ENCODE measurements at regions not wholly inside any gene's neighbourhood (a gene's known extent, or its start where the extent isn't known, plus 50 kb on each side); places are given as distances from the start of the nearest gene placed in this dataset.

GRCh38 chr11:123246749-123247495 lies 51.9 kb upstream of the CLMP start:
- no peaks in the 10 kb centered on the region for H3K9me3 Mint-ChIP-seq
- H3K4me3 Mint-ChIP-seq, result no peak overlapping the region
- H3K27me3 Mint-ChIP-seq (ENCODE audit: low read depth), result peaks cover 23% of the 10 kb centered on the region
- no peaks in the 10 kb centered on the region for H3K36me3 Mint-ChIP-seq (ENCODE audit: low read depth)
- H3K4me1 Mint-ChIP-seq, result peaks cover 32% of the 10 kb centered on the region
- H3K27ac Mint-ChIP-seq, result no peak overlapping the region
- peak; percentile 97 to 99 (median 98) for TF ChIP-seq CTCF (IDR thresholded peaks at IDR 0.05; ENCODE audit: unreplicated experiment in 3 of 3)

- Mint-ChIP-seq H3K36me3 (ENCODE audit: low read depth) (no peaks in the 10 kb centered on the region), H3K4me1 (peaks cover 26% of the 10 kb centered on the region), H3K9me3 (peaks cover 3% of the 10 kb centered on the region), H3K27me3 (ENCODE audit: low read depth) (peaks cover 23% of the 10 kb centered on the region), H3K4me3 (no peak overlapping the region), H3K27ac (no peak overlapping the region)
- no peak for TF ChIP-seq CTCF (IDR thresholded peaks at IDR 0.05; ENCODE audit: unreplicated experiment in 3 of 3)
These were observed 50.5 kb upstream of the CLMP start for GRCh38 chr11:123245567-123245966.

Data from nephron (organoid).